OCI-LY7 (cell line): ENCODE measurements at regions not wholly inside any gene's neighbourhood (a gene's known extent, or its start where the extent isn't known, plus 50 kb on each side); places are given as distances from the start of the nearest gene placed in this dataset.

ENCODE experiments used
- CTCF ChIP-seq: fragments of 200-600 bp; sonication (generic); conservative IDR thresholded peaks from 2 replicates; pipeline ENCODE4 v1.5.1; 2014; ENCODE audit warnings: mild to moderate bottlenecking, antibody characterized with exemption, low read length, moderate library complexity, mixed read lengths
- EZH2phosphoT487 ChIP-seq: fragments of 200-600 bp; sonication (generic); IDR thresholded peaks from 2 replicates; pipeline ENCODE4 v1.6.1; 2018; ENCODE audit warnings: low read depth, borderline replicate concordance, mild to moderate bottlenecking, mixed run types, antibody characterized with exemption, low read length, moderate library complexity, mixed read lengths

GRCh38 chr18:995629-996028 is 91.0 kb downstream of the ADCYAP1 start:
- TF ChIP-seq CTCF (no peak), EZH2phosphoT487 (no peak)
